ENCODE measurements at regions not wholly inside any gene's neighbourhood (a gene's known extent, or its start where the extent isn't known, plus 50 kb on each side); places are given as distances from the start of the nearest gene placed in this dataset.

DNA sequence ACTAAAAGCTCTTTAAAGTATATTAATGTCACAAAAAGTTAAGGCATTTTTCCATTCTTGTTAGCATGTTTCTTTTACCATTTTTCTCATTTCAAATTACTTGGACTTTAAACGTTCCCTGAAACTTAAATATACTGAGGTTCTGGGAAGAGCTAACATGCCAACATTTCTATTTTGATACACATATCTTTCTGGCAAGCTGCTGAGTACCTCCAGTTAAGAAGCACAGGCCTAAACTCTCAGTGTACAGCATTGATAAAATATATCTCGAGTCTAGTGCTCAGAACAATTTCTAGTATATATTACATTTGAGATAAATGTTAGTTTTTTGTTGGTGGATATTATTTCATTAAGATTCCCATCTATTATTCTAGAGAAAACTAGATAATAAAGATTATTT is 612.9 kb upstream of the KCND2 start:
- TF ChIP-seq, protein P1, sequence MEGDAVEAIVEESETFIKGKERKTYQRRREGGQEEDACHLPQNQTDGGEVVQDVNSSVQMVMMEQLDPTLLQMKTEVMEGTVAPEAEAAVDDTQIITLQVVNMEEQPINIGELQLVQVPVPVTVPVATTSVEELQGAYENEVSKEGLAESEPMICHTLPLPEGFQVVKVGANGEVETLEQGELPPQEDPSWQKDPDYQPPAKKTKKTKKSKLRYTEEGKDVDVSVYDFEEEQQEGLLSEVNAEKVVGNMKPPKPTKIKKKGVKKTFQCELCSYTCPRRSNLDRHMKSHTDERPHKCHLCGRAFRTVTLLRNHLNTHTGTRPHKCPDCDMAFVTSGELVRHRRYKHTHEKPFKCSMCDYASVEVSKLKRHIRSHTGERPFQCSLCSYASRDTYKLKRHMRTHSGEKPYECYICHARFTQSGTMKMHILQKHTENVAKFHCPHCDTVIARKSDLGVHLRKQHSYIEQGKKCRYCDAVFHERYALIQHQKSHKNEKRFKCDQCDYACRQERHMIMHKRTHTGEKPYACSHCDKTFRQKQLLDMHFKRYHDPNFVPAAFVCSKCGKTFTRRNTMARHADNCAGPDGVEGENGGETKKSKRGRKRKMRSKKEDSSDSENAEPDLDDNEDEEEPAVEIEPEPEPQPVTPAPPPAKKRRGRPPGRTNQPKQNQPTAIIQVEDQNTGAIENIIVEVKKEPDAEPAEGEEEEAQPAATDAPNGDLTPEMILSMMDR (IDR thresholded peaks at IDR 0.05; ENCODE audit: low read depth, low read length): no peak
- TF ChIP-seq EZH2phosphoT487 (IDR thresholded peaks at IDR 0.05; ENCODE audit: low read depth): no peak

Measured in OCI-LY3 (cell line).